Osteocyte (in vitro differentiated cells): ENCODE measurements at regions not wholly inside any gene's neighbourhood (a gene's known extent, or its start where the extent isn't known, plus 50 kb on each side); places are given as distances from the start of the nearest gene placed in this dataset.

Experiments used
- DNase-seq: peaks from one replicate; pipeline ENCODE4 v3.0.0; 2021; ENCODE audit warnings: mixed read lengths; ENCODE audit not compliant: unreplicated experiment; ENCODE audit errors: extremely low spot score
- H3K27ac Mint-ChIP-seq: one replicate; pipeline ENCODE4 v1.8.0; 2021; ENCODE audit warnings: mild to moderate bottlenecking, mixed read lengths; ENCODE audit not compliant: unreplicated experiment
- H3K27me3 Mint-ChIP-seq: one replicate; pipeline ENCODE4 v1.8.0; 2021; ENCODE audit warnings: mixed read lengths; ENCODE audit not compliant: unreplicated experiment
- H3K36me3 Mint-ChIP-seq: one replicate; pipeline ENCODE4 v1.8.0; 2021; ENCODE audit warnings: mixed read lengths; ENCODE audit not compliant: unreplicated experiment
- H3K4me1 Mint-ChIP-seq: one replicate; pipeline ENCODE4 v1.8.0; 2021; ENCODE audit warnings: mixed read lengths; ENCODE audit not compliant: unreplicated experiment
- H3K4me3 Mint-ChIP-seq: one replicate; pipeline ENCODE4 v1.8.0; 2021; ENCODE audit warnings: mild to moderate bottlenecking, moderate library complexity, mixed read lengths; ENCODE audit not compliant: unreplicated experiment
- H3K9me3 Mint-ChIP-seq: one replicate; pipeline ENCODE4 v1.8.0; 2021; ENCODE audit warnings: mixed read lengths; ENCODE audit not compliant: unreplicated experiment
- TF ChIP-seq, protein P1 (sequence below): fragments of 200-600 bp; sonication (generic); IDR thresholded peaks from 2 replicates; pipeline ENCODE4 v1.5.0; 2021; ENCODE audit warnings: antibody characterized with exemption, mild to moderate bottlenecking, moderate library complexity

DNA sequence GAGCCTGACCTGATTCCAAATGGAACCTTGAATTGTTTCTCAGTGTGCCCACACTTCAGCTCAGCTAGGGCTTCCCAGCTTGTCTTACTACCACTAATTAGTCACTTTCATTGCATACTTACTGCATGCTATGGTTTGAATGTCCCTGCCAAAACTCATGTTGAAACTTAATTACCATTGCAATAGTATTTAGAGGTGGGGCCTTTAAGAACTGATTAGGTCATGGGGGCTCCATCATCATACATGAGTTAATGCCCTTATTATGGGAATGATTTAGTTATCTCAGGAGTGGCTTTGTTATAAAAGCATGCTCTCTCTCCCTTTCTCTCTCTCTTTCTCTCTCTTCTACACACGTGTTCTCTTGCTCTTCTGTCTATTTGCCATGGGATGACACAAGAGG is 68.3 kb downstream of the NENF start:
- TF ChIP-seq, protein P1, sequence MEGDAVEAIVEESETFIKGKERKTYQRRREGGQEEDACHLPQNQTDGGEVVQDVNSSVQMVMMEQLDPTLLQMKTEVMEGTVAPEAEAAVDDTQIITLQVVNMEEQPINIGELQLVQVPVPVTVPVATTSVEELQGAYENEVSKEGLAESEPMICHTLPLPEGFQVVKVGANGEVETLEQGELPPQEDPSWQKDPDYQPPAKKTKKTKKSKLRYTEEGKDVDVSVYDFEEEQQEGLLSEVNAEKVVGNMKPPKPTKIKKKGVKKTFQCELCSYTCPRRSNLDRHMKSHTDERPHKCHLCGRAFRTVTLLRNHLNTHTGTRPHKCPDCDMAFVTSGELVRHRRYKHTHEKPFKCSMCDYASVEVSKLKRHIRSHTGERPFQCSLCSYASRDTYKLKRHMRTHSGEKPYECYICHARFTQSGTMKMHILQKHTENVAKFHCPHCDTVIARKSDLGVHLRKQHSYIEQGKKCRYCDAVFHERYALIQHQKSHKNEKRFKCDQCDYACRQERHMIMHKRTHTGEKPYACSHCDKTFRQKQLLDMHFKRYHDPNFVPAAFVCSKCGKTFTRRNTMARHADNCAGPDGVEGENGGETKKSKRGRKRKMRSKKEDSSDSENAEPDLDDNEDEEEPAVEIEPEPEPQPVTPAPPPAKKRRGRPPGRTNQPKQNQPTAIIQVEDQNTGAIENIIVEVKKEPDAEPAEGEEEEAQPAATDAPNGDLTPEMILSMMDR, result no peak
- Mint-ChIP-seq H3K4me3 (no peak overlapping the region), H3K27ac (no peak overlapping the region)

DNA sequence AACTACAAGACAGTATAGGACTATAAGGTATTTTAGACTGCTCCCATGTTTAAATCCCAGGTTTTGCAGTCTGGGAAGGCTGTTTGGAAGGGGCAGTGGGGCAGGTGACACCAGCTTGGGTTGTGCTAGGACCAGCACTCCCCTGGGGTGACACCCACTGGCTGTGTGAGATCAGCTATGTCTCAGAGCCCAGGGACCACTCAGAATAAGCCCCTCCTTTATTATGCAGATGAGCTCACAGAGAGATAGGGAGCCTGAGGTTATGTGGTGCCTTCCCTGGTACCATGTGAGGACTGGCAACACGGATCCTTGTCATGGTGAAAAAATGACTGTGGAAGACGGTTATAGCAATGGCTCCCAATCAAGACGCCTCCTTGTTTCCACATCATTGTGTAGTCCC is 71.0 kb downstream of the NENF start:
- Mint-ChIP-seq H3K9me3 (peaks cover 7% of the 10 kb centered on the region), H3K4me1 (peaks cover 17% of the 10 kb centered on the region), H3K27ac (no peak overlapping the region), H3K27me3 (no peaks in the 10 kb centered on the region), H3K36me3 (no peaks in the 10 kb centered on the region), H3K4me3 (no peak overlapping the region)
- DNase-seq, result no peak
- TF ChIP-seq, protein P1, result no peak

More for the DNA sequence above, 68.3 kb downstream of the NENF start:
- Mint-ChIP-seq H3K9me3 (peaks cover 7% of the 10 kb centered on the region), H3K36me3 (no peaks in the 10 kb centered on the region), H3K4me1 (no peaks in the 10 kb centered on the region), H3K27me3 (peaks cover 4% of the 10 kb centered on the region)
- DNase-seq, result no peak

DNA sequence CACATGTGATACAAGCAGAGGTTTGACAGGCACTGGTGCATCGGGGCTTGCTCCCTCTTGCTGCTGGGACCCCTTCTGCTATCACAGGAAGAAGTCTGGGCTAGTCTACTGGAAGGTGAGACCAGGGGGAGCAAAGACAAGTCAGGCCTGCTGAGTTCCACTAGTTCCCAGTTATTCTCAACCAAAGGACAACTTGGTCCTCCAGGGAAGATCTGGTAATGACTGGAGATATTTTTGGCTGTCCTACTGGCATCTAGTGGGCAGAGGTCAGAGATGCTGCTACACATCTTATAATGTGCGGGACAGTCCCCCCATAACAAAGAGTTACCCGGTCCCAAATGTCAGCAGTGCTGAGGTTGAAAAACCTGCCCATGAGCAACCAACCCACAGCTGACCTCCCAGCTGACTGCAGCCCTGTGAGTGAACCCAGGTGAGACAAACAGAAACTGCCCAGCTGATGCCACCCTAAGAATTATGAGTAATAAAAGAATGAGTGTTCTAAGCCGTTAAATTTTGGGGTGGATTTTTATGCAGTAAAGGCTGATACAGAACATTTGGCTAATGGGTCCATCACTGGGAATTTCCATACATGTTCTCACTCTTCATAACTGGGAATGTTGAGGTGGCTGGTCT is 71.6 kb downstream of the NENF start:
- Mint-ChIP-seq H3K27me3 (no peaks in the 10 kb centered on the region), H3K9me3 (peaks cover 7% of the 10 kb centered on the region), H3K4me3 (no peak overlapping the region), H3K36me3 (no peaks in the 10 kb centered on the region), H3K27ac (no peak overlapping the region), H3K4me1 (peaks cover 17% of the 10 kb centered on the region)
- TF ChIP-seq, protein P1, result no peak
- DNase-seq, result no peak

DNA sequence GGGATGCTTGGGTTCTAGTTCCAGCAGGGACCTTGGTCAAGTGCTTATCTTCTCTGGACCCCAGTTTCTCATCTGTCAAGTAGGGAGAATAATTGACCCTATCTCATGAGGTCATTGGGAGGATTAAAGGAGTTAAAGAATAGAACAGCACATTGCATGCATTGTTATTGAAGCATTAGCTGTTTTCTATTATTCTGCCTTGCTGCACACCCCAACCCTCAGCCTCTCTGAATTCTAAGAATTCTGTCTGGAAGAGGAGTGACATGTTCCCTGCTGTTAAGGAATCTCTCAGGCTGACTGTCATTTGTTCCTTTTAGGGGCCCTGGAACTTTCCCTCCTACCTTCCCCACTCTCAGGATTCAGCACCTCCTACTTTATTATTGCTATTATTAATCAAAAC is 73.9 kb downstream of the NENF start:
- TF ChIP-seq, protein P1, result no peak
- no peaks in the 10 kb centered on the region for H3K36me3 Mint-ChIP-seq
- no peak for DNase-seq
- no peak overlapping the region for H3K27ac Mint-ChIP-seq
- no peak overlapping the region for H3K4me3 Mint-ChIP-seq
- H3K4me1 Mint-ChIP-seq, result peaks cover 17% of the 10 kb centered on the region
- peaks cover 1% of the 10 kb centered on the region for H3K9me3 Mint-ChIP-seq
- no peaks in the 10 kb centered on the region for H3K27me3 Mint-ChIP-seq

DNA sequence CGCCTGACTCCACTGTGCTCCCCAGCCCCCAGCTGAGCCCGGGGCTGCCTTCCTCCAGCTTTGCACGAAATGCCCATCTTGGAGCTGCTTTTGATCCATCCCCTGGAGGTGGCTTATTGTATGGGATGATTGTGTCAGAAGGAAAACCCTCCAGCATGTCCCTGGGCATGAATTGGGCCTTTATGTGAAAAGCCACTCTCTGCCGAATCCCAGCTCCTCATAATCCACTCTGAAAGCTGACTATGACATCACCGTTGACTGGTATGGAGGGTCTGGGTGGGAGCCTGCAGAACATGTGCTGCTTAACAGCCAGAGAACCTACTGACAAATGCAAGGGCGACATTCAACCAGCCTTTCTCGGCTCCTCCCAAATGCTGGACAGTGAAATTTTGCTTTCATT is 74.6 kb downstream of the NENF start:
- TF ChIP-seq, protein P1, result no peak
- H3K4me1 Mint-ChIP-seq, result peaks cover 17% of the 10 kb centered on the region
- H3K27me3 Mint-ChIP-seq, result peaks cover 4% of the 10 kb centered on the region
- no peak overlapping the region for H3K27ac Mint-ChIP-seq
- H3K36me3 Mint-ChIP-seq, result no peaks in the 10 kb centered on the region
- DNase-seq, result no peak
- H3K9me3 Mint-ChIP-seq, result no peaks in the 10 kb centered on the region
- no peak overlapping the region for H3K4me3 Mint-ChIP-seq
